ENCODE measurements at regions not wholly inside any gene's neighbourhood (a gene's known extent, or its start where the extent isn't known, plus 50 kb on each side); places are given as distances from the start of the nearest gene placed in this dataset.
"Not testable (repeated sequence)": the region's sequence is repeated elsewhere in the genome, so short reads cannot be mapped to it uniquely, and the experiment has no call there.

DNA sequence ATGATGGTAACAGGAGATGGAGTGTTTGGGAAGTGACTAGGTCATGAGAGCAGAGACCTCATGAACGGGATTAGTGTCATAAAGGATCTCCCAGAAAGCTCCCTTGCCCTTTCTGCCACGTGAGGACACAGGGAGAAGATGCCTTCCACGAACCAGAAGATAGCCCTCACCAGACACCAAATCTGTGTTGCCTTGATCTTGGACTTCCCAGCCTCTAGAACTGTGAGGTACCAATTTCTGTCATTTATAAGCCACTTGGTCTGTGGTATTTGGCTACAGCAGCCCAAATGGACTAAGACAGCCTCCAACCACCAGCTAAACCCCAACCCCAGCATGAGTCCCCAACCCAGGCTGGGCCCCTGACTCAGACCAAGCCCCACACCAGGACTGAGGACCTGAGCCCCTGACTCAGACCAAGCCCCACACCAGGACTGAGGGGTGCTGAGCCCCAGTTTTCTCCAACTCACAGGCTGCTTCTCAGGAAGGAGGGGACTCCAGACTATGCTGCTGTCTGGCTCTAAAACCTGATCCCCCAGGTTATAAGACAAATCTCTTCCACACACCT lies 54.1 kb downstream of the PTPRS start:
- 94 to 98% methylated on average over 3 of the region's 3 CpGs for whole genome bisulfite sequencing, 2 donors
- peaks cover 0 to 15% (median 0%) of the 10 kb centered on the region in 3 donors for H3K36me3 ChIP-seq
- no peaks in the 10 kb centered on the region for H3K9me3 ChIP-seq
- TF ChIP-seq, protein P1, sequence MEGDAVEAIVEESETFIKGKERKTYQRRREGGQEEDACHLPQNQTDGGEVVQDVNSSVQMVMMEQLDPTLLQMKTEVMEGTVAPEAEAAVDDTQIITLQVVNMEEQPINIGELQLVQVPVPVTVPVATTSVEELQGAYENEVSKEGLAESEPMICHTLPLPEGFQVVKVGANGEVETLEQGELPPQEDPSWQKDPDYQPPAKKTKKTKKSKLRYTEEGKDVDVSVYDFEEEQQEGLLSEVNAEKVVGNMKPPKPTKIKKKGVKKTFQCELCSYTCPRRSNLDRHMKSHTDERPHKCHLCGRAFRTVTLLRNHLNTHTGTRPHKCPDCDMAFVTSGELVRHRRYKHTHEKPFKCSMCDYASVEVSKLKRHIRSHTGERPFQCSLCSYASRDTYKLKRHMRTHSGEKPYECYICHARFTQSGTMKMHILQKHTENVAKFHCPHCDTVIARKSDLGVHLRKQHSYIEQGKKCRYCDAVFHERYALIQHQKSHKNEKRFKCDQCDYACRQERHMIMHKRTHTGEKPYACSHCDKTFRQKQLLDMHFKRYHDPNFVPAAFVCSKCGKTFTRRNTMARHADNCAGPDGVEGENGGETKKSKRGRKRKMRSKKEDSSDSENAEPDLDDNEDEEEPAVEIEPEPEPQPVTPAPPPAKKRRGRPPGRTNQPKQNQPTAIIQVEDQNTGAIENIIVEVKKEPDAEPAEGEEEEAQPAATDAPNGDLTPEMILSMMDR (IDR thresholded peaks at IDR 0.05), result no peak
- no peak overlapping the region for H3K27ac ChIP-seq
- FAIRE-seq (no peak), ATAC-seq (no peak), DNase-seq (no peak)
- peaks cover 7 to 27% (median 24%) of the 10 kb centered on the region in 3 donors for H3K4me1 ChIP-seq
- H3K27me3 ChIP-seq, result no peaks in the 10 kb centered on the region
- intact Hi-C loops (cut with DNase I), result no loop called here
- H3K4me3 ChIP-seq, result no peak overlapping the region

DNA sequence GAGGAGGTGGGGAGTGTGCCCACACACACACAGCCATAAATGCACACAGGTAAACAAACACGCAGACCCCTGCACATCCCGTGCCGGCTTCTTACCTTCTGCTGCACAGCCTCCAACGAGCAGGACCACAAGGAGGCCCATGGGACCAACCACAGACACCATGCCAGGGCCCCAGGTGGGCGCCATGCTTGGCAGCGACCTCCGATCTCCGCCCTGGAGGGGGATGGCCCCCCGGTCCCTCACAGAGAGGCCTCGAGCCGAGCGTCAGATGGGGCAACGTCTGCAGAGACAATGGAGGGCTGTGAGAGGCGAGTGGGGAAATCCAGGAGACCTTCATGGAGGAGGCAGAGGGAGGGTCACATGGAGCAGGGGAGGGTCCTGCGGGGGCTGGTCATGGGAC lies 54.7 kb downstream of the PTPRS start:
- Histone ChIP-seq H3K4me3 (no peak overlapping the region), H3K27me3 (no peaks in the 10 kb centered on the region), H3K9me3 (no peaks in the 10 kb centered on the region), H3K4me1 (peaks cover 7 to 21% (median 18%) of the 10 kb centered on the region in 3 donors), H3K27ac (no peak overlapping the region), H3K36me3 (peaks cover 0 to 15% (median 0%) of the 10 kb centered on the region in 3 donors)
- ATAC-seq, result no peak
- TF ChIP-seq, protein P1 (IDR thresholded peaks at IDR 0.05), result no peak
- DNase-seq, result no peak
- WGBS, 2 donors, result 90 to 93% methylated on average over 15 of the region's 15 CpGs
- FAIRE-seq, result no peak
- intact Hi-C loops (cut with DNase I), result no loop called here

DNA sequence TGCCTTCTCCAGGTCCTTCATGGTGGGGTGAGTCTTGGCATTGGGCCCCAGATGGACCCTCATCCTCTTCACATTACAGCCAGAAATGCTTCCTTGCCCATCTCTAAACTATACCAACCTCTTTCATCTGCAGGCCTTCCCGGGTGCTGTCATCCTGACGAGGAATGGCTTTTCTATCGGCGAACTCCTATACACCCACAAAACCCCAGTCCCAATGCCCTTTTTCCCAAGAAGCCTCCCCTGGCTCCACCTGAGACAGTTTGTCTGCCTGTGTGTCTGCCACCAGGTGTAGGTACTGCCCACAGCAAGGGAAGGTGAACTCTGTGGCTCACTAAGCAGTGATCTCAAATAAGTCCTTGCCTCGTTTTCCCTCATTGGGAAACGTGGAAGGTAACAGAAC lies 55.3 kb downstream of the PTPRS start:
- Histone ChIP-seq H3K4me1 (peaks cover 7 to 15% (median 12%) of the 10 kb centered on the region in 3 donors), H3K27me3 (no peaks in the 10 kb centered on the region), H3K4me3 (no peak overlapping the region), H3K27ac (no peak overlapping the region), H3K9me3 (no peaks in the 10 kb centered on the region), H3K36me3 (peaks cover 0 to 15% (median 0%) of the 10 kb centered on the region in 3 donors)
- intact Hi-C loops (cut with DNase I), result no loop called here
- no peak for DNase-seq
- no peak for FAIRE-seq
- 95 to 96% methylated on average over 6 of the region's 6 CpGs for WGBS, 2 donors
- no peak for ATAC-seq
- TF ChIP-seq, protein P1 (IDR thresholded peaks at IDR 0.05), result no peak

DNA sequence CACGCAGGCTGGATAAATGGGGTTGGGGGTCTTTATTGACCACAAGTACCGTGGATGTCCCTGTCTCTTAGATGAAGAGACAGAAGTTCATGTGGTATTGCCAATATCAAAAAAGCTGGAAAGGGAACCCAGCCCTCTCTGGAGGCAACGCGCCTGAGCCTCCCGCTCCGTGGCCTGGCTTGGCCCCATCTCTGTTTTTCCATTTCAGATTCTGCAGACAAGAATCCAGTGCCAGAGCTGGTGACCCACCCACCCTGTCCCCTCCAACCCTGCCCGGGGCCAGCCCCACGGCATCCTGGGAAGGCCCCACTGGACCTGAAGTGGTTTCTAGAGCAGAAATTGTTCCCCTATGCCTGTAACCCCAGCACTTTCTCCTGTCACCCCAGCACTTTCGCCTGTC lies 57.7 kb downstream of the PTPRS start:
- Histone ChIP-seq H3K4me3 (no peak overlapping the region), H3K27me3 (no peaks in the 10 kb centered on the region), H3K36me3 (peaks cover 0 to 15% (median 0%) of the 10 kb centered on the region in 3 donors), H3K9me3 (no peaks in the 10 kb centered on the region), H3K27ac (no peak overlapping the region), H3K4me1 (peaks cover 0 to 3% (median 3%) of the 10 kb centered on the region in 3 donors)
- DNase-seq (no peak), FAIRE-seq (no peak), ATAC-seq (no peak)
- intact Hi-C loops (cut with DNase I), result no loop called here
- 89 to 91% methylated on average over 9 of the region's 9 CpGs for WGBS, 2 donors
- TF ChIP-seq, protein P1 (IDR thresholded peaks at IDR 0.05), result no peak

DNA sequence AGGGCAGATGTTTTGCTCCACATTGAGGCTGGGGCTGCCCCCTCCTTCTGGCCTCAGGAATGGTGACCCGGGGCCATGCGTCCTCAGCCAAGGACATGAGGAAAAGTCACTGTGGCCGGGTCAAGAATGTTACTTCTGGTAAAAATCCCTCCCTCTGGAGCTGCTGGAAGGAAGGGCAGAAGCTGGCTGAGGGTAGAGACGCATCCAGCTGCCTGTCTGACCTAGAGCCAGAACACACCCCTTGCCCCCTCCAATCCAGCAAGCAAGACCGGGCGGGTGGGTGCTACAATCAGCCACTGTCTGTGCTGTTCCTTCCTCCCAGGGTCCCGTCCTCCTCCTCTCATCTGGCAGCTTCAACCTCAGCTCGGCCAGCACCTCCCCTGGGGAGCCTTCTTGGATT lies 59.0 kb downstream of the PTPRS start:
- whole genome bisulfite sequencing, 2 donors, result 78 to 85% methylated on average over 8 of the region's 8 CpGs
- ATAC-seq, result peak in 3 of 4 donors; percentile 58 to 72 (median 61)

DNA sequence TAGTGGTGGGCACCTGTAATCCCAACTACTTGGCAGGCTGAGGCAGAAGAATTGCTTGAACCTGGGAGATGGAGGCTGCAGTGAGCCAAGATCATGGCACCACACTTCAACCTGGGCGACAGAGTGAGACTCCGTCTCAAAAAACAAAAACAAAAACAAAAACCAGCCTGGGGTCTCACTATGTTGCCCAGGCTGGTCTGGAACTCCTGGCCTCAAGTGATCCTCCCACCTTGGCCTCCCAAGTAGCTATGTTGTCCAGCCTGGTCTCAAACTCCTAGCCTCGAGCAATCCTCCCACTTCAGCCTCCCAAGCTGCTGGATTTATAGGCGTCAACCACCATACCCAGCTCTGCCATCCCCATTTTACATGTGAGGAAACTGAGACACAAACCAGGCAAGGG lies 64.9 kb downstream of the PTPRS start:
- H3K4me3 ChIP-seq; FAIRE-seq; H3K27ac ChIP-seq; DNase-seq; H3K9me3 ChIP-seq; H3K27me3 ChIP-seq; ATAC-seq; H3K4me1 ChIP-seq; intact Hi-C loops (cut with DNase I): not testable (repeated sequence)
- H3K36me3 ChIP-seq, result peaks cover 0 to 15% (median 0%) of the 10 kb centered on the region in 3 donors
- WGBS, 2 donors, result 95 to 97% methylated on average over 4 of the region's 4 CpGs

More for the DNA sequence above, 59.0 kb downstream of the PTPRS start:
- Histone ChIP-seq H3K27me3 (no peaks in the 10 kb centered on the region), H3K4me3 (no peak overlapping the region), H3K9me3 (no peaks in the 10 kb centered on the region), H3K36me3 (peaks cover 0 to 15% (median 0%) of the 10 kb centered on the region in 3 donors), H3K27ac (no peak overlapping the region), H3K4me1 (no peaks in the 10 kb centered on the region)
- FAIRE-seq, result no peak
- intact Hi-C loops (cut with DNase I), result no loop called here
- no peak for DNase-seq
- TF ChIP-seq, protein P1 (IDR thresholded peaks at IDR 0.05), result no peak
